A549 (cell line): ENCODE measurements at regions not wholly inside any gene's neighbourhood (a gene's known extent, or its start where the extent isn't known, plus 50 kb on each side); places are given as distances from the start of the nearest gene placed in this dataset.

Experiments used
- ATAC-seq, 2 experiments: fragments of 200-7000 bp in 1 of 2; fragments of >200 bp in 1 of 2; cut with Nextera tagmentation in 1 of 2; cut with Tn5 transposase in 1 of 2; 3 replicates each; pipeline versions ENCODE4 v1.8.0 to v1.9.1; 2018 to 2020; ENCODE audit warnings: mild to moderate bottlenecking in 1 of 2, moderate library complexity in 1 of 2
- CTCF ChIA-PET: fragments of 300-600 bp; sonication (Branson Sonifier 250); formaldehyde crosslinking; extraction: SDS; loops from one replicate; lab custom pipeline; 2021; ENCODE audit warnings: antibody characterized with exemption, inconsistent platforms; lab: Yijun Ruan, JAX
- POLR2A ChIA-PET: fragments of 350-600 bp; formaldehyde crosslinking; extraction: SDS; loops from one replicate; lab custom pipeline; 2021; ENCODE audit warnings: antibody characterized with exemption, inconsistent platforms; lab: Yijun Ruan, JAX
- DNase-seq, 2 experiments: peaks; one replicate each; pipeline versions ENCODE4 v3.0.0 to v3.0.0-alpha.2; 2011 to 2016; ENCODE audit warnings: low read depth in 1 of 2, low spot score in 1 of 2
- FAIRE-seq: peaks from 2 replicates; lab custom pipeline; 2011; peaks lifted over from hg19 to GRCh38; lab: Jason Lieb, UNC
- H3K27ac ChIP-seq, 2 experiments: fragments of >200 bp; sonication (Bioruptor Twin); formaldehyde crosslinking; 3 replicates each; pipeline ENCODE4 v1.5.1; 2016 to 2017
- H3K4me1 ChIP-seq: fragments of >200 bp; sonication (Bioruptor Twin); formaldehyde crosslinking; 3 replicates; pipeline ENCODE4 v1.6.1; 2016
- H3K4me2 ChIP-seq: fragments of >200 bp; sonication (Bioruptor Twin); formaldehyde crosslinking; 3 replicates; pipeline ENCODE4 v1.6.1; 2016
- H3K4me3 ChIP-seq: fragments of >200 bp; sonication (Bioruptor Twin); formaldehyde crosslinking; 3 replicates; pipeline ENCODE4 v1.5.1; 2016
- H3K9me3 ChIP-seq: fragments of >200 bp; sonication (Bioruptor Twin); formaldehyde crosslinking; 3 replicates; pipeline ENCODE4 v1.6.1; 2016
- EHF ChIP-seq: fragments of 250-450 bp; sonication (Bioruptor Pico); IDR thresholded peaks from 2 replicates; pipeline ENCODE4 v1.5.0; 2020; ENCODE audit warnings: mild to moderate bottlenecking
- GATA3 ChIP-seq: IDR thresholded peaks from 2 replicates; pipeline ENCODE4 v1.6.1; 2012; ENCODE audit warnings: borderline replicate concordance
- JUNB ChIP-seq: fragments of >200 bp; sonication (Bioruptor Twin); formaldehyde crosslinking; IDR thresholded peaks from 2 replicates; pipeline ENCODE4 v1.6.1; 2016
- MAFK ChIP-seq: fragments of 450-650 bp; IDR thresholded peaks from 2 replicates; pipeline ENCODE4 v1.6.1; 2014; ENCODE audit not compliant: partially characterized antibody
- MYC ChIP-seq: IDR thresholded peaks from 2 replicates; pipeline ENCODE4 v1.6.1; 2012; ENCODE audit warnings: mild to moderate bottlenecking, inconsistent platforms, low read length, improper control_type of control experiment, borderline replicate concordance
- NR3C1 ChIP-seq: fragments of >200 bp; sonication (Bioruptor Twin); formaldehyde crosslinking; IDR thresholded peaks from 3 replicates; pipeline ENCODE4 v1.6.1; 2017
- PHF8 ChIP-seq: fragments of 200-600 bp; sonication (generic); IDR thresholded peaks from 2 replicates; pipeline ENCODE4 v1.6.1; 2016; ENCODE audit warnings: low read depth, mild to moderate bottlenecking, antibody characterized with exemption, moderate library complexity, borderline replicate concordance
- RAD21 ChIP-seq, 2 experiments: fragments of >200 bp in 1 of 2; sonication (Bioruptor Twin) in 1 of 2; formaldehyde crosslinking in 1 of 2; IDR thresholded peaks in 1 of 2; conservative IDR thresholded peaks in 1 of 2; 2 replicates in 1 of 2; 3 replicates in 1 of 2; pipeline ENCODE4 v1.6.1; 2012 to 2018; ENCODE audit warnings: inconsistent platforms in 1 of 2
- RNF2 ChIP-seq: fragments of 200-600 bp; sonication (generic); IDR thresholded peaks from 2 replicates; pipeline ENCODE4 v1.6.1; 2016; ENCODE audit warnings: low read depth, mild to moderate bottlenecking, antibody characterized with exemption, moderate library complexity, borderline replicate concordance
- ZC3H11A ChIP-seq: fragments of 450-650 bp; IDR thresholded peaks from 2 replicates; pipeline ENCODE4 v1.6.1; 2014; ENCODE audit warnings: antibody characterized with exemption, mild to moderate bottlenecking
- ZFP36 ChIP-seq: fragments of 450-650 bp; IDR thresholded peaks from 2 replicates; pipeline ENCODE4 v1.6.1; 2014; ENCODE audit warnings: borderline replicate concordance; ENCODE audit not compliant: partially characterized antibody
- WGBS: methylation state at CpG from one replicate; pipeline ENCODE4 v1.1.6; 2017; ENCODE audit errors: missing lambda C conversion rate; 5-methylcytosine and 5-hydroxymethylcytosine counted together
- TF ChIP-seq, protein P1 (sequence below): fragments of >200 bp; sonication (Bioruptor Twin); formaldehyde crosslinking; IDR thresholded peaks from 2 replicates; pipeline ENCODE4 v1.6.1; 2016
- TF ChIP-seq, protein P2 (sequence below): fragments of 250-450 bp; sonication (Bioruptor Pico); IDR thresholded peaks from 2 replicates; pipeline ENCODE4 v1.5.0; 2021; ENCODE audit warnings: mild to moderate bottlenecking, moderate library complexity, borderline replicate concordance
- TF ChIP-seq, protein P3 (sequence below): fragments of >200 bp; sonication (Bioruptor Twin); formaldehyde crosslinking; IDR thresholded peaks from 3 replicates; pipeline ENCODE4 v1.5.1; 2016
- TF ChIP-seq, protein P4 (sequence below): fragments of 250-450 bp; sonication (Bioruptor Pico); IDR thresholded peaks from 2 replicates; pipeline ENCODE4 v1.5.0; 2020; ENCODE audit warnings: low read depth, mild to moderate bottlenecking, moderate library complexity

DNA sequence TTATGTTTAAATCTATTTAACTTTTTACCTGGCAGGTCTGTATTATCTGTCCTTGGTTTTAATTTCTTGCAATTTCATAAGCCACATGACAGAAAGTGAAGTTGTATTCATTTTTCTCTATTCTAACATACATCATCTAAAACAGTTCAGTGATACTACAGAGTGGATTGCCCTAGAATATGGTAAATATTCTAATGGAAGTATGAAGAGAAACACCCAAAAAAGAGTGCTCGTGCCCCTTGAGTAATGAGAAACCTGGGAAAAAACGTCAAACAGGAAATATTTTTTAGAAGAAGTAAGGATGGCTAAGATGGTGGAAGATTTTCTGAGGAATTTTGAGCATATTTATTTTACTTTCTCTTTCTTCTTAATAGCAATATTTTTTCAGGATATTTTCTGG, 261.1 kb upstream of the CBLB start:
- FAIRE-seq (peak; percentile 51), DNase-seq (no peak), ATAC-seq (no peak)
- TF ChIP-seq, protein P1, sequence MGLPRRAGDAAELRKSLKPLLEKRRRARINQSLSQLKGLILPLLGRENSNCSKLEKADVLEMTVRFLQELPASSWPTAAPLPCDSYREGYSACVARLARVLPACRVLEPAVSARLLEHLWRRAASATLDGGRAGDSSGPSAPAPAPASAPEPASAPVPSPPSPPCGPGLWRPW, result no peak
- H3K9me3 ChIP-seq, result no peaks in the 10 kb centered on the region
- ChIA-PET CTCF (no interaction called here), POLR2A (no interaction called here)
- peak overlapping the region; percentile 42 to 63; a peak in 3 of 6 replicates for H3K27ac ChIP-seq
- H3K4me1 ChIP-seq, result peaks cover 20% of the 10 kb centered on the region
- 51% methylated on average over 2 of the region's 2 CpGs for WGBS
- H3K4me2 ChIP-seq, result peak overlapping the region; percentile 63
- H3K4me3 ChIP-seq, result no peak overlapping the region

DNA sequence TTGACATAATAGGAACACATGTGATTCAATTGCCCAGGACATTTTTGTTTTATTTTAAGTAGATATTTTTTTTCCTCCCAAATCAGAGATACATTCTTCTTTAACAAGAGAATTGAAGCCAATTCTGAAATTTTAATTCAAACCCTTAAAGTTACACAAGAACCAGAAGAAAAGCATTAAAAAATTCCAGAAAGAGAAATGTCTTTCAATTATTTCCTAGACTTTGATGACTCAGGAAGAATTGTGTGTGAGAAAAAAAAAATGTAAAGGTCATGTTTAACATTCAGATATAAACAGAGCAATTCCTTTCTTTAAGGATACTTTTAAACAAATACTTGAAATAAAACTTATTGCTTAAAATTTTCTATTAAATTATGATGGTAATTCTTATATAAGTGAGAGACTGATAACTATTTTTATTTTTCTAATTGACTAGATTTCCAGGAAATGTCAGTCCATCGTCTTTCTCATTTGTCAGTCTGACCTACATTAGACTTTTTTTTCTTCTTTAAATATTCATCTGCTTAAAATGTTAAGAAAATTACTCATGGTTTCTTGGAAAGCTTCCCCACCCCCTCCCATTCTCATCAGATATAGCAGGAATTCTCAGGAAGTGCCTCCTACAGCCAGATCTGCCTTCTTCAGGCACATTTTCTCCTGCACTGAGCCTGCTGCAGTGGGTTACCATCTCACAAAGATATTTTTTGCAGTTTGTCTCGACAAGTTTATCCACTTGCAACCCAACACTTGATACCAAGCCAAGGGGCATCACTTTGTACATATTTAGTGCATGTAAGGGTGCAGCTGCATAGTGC, 261.8 kb upstream of the CBLB start:
- WGBS, result 12% methylated on average over 2 of the region's 2 CpGs
- Histone ChIP-seq H3K4me3 (no peak overlapping the region), H3K9me3 (no peaks in the 10 kb centered on the region), H3K27ac (peak overlapping the region; percentile 42 to 76), H3K4me1 (peaks cover 20% of the 10 kb centered on the region), H3K4me2 (peak overlapping the region; percentile 63)
- ChIA-PET CTCF (interaction anchor here (1.1 kb wide), 1 partner anchor 441 kb away, joined by 3 read pairs; no protein-coding TSS in a partner anchor), POLR2A (no interaction called here)
- no peak for FAIRE-seq
- peak; percentile 70 to 84 for ATAC-seq
- peak in 1 of 2 experiments; percentile 37 for DNase-seq
- TF ChIP-seq MAFK, result peak; percentile 55
- no peak for TF ChIP-seq MYC
- peak; percentile 33; the same call in 1 of the 2 replicates for TF ChIP-seq JUNB
- TF ChIP-seq, all 56 proteins: peak for 2

DNA sequence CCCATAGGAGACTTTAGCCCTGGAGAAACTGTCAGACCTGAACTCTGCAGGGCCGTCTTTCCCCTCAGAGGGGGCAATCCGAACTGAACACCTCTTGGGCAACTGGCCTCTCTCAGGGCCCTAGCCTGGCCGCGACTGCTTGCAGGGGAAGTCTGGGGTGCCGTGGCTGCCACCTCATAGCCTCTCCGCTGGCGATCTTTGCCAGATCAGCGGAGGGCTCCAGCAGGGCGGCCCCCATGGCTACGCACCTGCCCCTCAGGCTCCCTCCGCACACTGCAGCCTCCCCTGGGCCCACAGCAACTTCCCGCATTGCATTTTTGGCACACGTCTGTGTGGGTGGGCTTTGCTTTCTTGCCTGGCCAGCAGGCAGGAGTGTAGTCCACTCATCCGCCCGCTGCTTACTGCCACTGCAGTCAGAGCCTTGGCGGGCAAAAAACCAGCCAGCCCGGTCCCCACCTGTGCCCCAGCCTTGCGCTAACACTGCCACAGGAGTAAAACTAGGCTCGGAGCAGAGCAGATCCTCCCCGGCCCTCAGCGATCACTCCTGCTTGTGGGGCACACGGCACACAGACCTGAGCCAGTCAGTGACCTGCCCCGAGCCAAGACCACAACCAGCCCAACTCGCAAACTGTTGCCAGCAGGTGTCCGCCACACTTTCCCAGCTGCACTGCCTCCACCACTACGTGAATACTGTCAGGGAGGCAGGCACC, 266.8 kb upstream of the CBLB start:
- FAIRE-seq, result no peak
- Histone ChIP-seq H3K4me1 (peaks cover 10% of the 10 kb centered on the region), H3K9me3 (no peaks in the 10 kb centered on the region)
- POLR2A ChIA-PET, result no interaction called here
- TF ChIP-seq EHF, result no peak
- no peak for TF ChIP-seq RNF2
- TF ChIP-seq ZFP36, result no peak
- TF ChIP-seq GATA3, result no peak
- TF ChIP-seq ZC3H11A, result no peak
- TF ChIP-seq, protein P2, sequence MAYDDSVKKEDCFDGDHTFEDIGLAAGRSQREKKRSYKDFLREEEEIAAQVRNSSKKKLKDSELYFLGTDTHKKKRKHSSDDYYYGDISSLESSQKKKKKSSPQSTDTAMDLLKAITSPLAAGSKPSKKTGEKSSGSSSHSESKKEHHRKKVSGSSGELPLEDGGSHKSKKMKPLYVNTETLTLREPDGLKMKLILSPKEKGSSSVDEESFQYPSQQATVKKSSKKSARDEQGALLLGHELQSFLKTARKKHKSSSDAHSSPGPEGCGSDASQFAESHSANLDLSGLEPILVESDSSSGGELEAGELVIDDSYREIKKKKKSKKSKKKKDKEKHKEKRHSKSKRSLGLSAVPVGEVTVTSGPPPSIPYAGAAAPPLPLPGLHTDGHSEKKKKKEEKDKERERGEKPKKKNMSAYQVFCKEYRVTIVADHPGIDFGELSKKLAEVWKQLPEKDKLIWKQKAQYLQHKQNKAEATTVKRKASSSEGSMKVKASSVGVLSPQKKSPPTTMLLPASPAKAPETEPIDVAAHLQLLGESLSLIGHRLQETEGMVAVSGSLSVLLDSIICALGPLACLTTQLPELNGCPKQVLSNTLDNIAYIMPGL (CRISPR knock-in tag), result no peak
- no peak for TF ChIP-seq RAD21 (conservative IDR thresholded peaks at IDR 0.05 in 1 of 2, IDR thresholded peaks at IDR 0.05 in 1 of 2)
- no peak for TF ChIP-seq NR3C1
- TF ChIP-seq, protein P3, sequence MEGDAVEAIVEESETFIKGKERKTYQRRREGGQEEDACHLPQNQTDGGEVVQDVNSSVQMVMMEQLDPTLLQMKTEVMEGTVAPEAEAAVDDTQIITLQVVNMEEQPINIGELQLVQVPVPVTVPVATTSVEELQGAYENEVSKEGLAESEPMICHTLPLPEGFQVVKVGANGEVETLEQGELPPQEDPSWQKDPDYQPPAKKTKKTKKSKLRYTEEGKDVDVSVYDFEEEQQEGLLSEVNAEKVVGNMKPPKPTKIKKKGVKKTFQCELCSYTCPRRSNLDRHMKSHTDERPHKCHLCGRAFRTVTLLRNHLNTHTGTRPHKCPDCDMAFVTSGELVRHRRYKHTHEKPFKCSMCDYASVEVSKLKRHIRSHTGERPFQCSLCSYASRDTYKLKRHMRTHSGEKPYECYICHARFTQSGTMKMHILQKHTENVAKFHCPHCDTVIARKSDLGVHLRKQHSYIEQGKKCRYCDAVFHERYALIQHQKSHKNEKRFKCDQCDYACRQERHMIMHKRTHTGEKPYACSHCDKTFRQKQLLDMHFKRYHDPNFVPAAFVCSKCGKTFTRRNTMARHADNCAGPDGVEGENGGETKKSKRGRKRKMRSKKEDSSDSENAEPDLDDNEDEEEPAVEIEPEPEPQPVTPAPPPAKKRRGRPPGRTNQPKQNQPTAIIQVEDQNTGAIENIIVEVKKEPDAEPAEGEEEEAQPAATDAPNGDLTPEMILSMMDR, result no peak
- TF ChIP-seq, protein P4, sequence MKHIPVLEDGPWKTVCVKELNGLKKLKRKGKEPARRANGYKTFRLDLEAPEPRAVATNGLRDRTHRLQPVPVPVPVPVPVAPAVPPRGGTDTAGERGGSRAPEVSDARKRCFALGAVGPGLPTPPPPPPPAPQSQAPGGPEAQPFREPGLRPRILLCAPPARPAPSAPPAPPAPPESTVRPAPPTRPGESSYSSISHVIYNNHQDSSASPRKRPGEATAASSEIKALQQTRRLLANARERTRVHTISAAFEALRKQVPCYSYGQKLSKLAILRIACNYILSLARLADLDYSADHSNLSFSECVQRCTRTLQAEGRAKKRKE (CRISPR knock-in tag), result no peak
- no peak for TF ChIP-seq PHF8
- no peak for TF ChIP-seq JUNB
- TF ChIP-seq, all 56 proteins: peak for 0
- Histone ChIP-seq H3K27ac (no peak overlapping the region), H3K4me2 (no peak overlapping the region), H3K4me3 (no peak overlapping the region)
- ATAC-seq (no peak), DNase-seq (no peak)
- 82% methylated on average over 23 of the region's 26 CpGs for WGBS
- CTCF ChIA-PET, result no interaction called here
